Upper lobe of left lung (tissue), 4 donors: ENCODE measurements at regions not wholly inside any gene's neighbourhood (a gene's known extent, or its start where the extent isn't known, plus 50 kb on each side); places are given as distances from the start of the nearest gene placed in this dataset.

Experiments used
- POLR2A ChIP-seq, 4 donors: fragments of 450-650 bp; IDR thresholded peaks; one replicate each; pipeline ENCODE4 v1.5.1; 2016 to 2017; ENCODE audit warnings: antibody characterized with exemption in 4 of 4, mild to moderate bottlenecking in 2 of 4
- TF ChIP-seq, protein P1 (sequence below), 6 experiments: fragments of 450-650 bp in 4 of 6; fragments of 200-600 bp in 2 of 6; sonication (generic) in 2 of 6; IDR thresholded peaks; one replicate each; pipeline ENCODE4 v1.5.1; 2016 to 2019; ENCODE audit warnings: antibody characterized with exemption in 6 of 6

GRCh38 chr13:22770891-22771290 lies 409.9 kb upstream of the SGCG start:
- TF ChIP-seq, protein P1, sequence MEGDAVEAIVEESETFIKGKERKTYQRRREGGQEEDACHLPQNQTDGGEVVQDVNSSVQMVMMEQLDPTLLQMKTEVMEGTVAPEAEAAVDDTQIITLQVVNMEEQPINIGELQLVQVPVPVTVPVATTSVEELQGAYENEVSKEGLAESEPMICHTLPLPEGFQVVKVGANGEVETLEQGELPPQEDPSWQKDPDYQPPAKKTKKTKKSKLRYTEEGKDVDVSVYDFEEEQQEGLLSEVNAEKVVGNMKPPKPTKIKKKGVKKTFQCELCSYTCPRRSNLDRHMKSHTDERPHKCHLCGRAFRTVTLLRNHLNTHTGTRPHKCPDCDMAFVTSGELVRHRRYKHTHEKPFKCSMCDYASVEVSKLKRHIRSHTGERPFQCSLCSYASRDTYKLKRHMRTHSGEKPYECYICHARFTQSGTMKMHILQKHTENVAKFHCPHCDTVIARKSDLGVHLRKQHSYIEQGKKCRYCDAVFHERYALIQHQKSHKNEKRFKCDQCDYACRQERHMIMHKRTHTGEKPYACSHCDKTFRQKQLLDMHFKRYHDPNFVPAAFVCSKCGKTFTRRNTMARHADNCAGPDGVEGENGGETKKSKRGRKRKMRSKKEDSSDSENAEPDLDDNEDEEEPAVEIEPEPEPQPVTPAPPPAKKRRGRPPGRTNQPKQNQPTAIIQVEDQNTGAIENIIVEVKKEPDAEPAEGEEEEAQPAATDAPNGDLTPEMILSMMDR (IDR thresholded peaks at IDR 0.05): no peak
- TF ChIP-seq POLR2A (IDR thresholded peaks at IDR 0.05): no peak
